ENCODE measurements at regions not wholly inside any gene's neighbourhood (a gene's known extent, or its start where the extent isn't known, plus 50 kb on each side); places are given as distances from the start of the nearest gene placed in this dataset.
A peak's percentile ranks its signal among the peaks of the same experiment; 100 is the strongest.
"Not testable (repeated sequence)": the region's sequence is repeated elsewhere in the genome, so short reads cannot be mapped to it uniquely, and the experiment has no call there.

DNA sequence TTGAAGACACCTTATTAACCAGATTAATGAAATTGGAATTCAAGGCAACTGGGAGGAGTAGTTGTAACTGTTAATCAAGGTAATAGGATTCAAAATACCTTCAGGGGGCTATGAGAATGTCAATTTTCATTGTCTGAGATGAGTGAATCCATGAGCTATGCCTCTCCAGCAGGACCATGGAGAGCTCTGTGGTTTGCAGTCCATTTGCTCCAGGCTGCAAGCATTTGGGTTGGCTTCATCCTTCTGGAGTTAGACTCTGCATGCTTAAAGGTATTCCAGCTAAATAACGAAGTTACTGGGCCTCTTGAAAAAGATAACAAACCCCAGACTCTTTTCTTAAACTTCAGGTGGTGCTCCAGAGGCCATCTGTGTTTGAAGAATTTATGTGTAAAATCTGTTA, 207.1 kb upstream of the SLC8A1 start:
- Histone ChIP-seq H3K36me3 (ENCODE audit: insufficient read depth in 1 of 2, low read depth in 1 of 2) (no peaks in the 10 kb centered on the region), H3K4me3 (no peak overlapping the region), H3K4me1 (no peaks in the 10 kb centered on the region), H3K27ac (no peak overlapping the region), H3K27me3 (ENCODE audit: insufficient read depth in 3 of 3, low read length in 2 of 3) (no peaks in the 10 kb centered on the region), H3K9me3 (no peaks in the 10 kb centered on the region)
- no peak for ATAC-seq
- intact Hi-C loops (cut with DNase I): no loop called here
- DNase-seq: no peak
- 16 to 24% (median 18%) methylated on average over 1 of the region's 1 CpG for WGBS, 3 donors
- TF ChIP-seq, protein P1, sequence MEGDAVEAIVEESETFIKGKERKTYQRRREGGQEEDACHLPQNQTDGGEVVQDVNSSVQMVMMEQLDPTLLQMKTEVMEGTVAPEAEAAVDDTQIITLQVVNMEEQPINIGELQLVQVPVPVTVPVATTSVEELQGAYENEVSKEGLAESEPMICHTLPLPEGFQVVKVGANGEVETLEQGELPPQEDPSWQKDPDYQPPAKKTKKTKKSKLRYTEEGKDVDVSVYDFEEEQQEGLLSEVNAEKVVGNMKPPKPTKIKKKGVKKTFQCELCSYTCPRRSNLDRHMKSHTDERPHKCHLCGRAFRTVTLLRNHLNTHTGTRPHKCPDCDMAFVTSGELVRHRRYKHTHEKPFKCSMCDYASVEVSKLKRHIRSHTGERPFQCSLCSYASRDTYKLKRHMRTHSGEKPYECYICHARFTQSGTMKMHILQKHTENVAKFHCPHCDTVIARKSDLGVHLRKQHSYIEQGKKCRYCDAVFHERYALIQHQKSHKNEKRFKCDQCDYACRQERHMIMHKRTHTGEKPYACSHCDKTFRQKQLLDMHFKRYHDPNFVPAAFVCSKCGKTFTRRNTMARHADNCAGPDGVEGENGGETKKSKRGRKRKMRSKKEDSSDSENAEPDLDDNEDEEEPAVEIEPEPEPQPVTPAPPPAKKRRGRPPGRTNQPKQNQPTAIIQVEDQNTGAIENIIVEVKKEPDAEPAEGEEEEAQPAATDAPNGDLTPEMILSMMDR (IDR thresholded peaks at IDR 0.05): no peak

DNA sequence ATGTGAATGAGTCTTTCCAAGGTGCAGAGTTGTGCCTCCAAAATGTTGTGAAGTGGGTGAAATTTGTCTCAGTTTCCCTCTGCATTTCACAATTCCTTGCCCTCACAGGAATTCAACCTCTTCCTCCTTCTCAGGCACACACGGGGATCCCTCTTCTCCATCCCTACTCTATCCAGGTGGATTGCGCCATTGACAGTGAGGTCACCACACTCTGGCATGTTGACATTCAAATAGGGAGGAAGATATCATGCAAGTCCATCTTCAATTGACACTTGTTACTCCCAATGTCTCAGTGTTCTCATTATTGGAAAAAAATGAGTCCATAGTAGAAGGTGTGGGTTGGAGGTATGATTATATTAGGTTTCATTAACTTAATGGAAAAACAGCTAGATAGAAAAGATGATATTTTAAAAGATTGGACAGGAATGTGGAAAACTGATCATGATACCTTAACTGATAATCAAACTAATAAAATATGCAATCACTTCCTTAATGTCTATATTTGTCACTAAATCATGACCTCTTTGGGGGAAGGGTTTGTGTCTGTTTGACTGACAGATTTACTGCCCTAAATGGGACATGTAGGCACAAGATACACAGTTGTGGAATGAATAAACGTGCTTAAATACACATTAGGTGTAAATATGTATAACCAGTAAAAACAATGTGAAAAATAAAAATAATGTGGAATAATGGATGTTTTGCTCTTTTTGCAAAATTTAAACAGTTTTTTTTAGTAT, 213.8 kb upstream of the SLC8A1 start:
- intact Hi-C loops (cut with DNase I): no loop called here
- Histone ChIP-seq H3K4me1 (no peaks in the 10 kb centered on the region), H3K4me3 (no peak overlapping the region), H3K36me3 (ENCODE audit: insufficient read depth in 1 of 2, low read depth in 1 of 2) (no peaks in the 10 kb centered on the region), H3K9me3 (no peaks in the 10 kb centered on the region), H3K27ac (no peak overlapping the region), H3K27me3 (ENCODE audit: insufficient read depth in 3 of 3, low read length in 2 of 3) (no peaks in the 10 kb centered on the region)
- no peak for DNase-seq
- TF ChIP-seq, protein P1 (IDR thresholded peaks at IDR 0.05): no peak
- no peak for ATAC-seq
- 71 to 80% (median 73%) methylated on average over 3 of the region's 3 CpGs for WGBS, 3 donors

DNA sequence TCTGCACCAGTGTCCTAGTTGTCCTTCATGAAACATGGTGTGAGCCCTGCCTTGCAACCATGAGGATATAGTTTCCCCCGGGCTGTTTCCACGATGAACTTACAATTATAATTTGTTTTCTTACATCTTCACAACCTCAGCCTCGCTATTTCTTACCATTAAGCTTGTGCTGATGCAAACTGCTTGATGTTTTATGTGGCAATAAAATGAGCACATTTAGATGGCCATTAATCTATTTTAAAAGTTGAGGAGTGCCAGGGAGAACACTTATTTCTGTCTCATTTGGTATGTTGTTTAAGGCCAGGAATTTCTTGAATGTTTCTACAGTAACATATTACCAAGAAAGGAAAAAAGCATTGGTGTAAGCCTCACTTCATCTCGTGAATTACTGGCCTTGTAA, 214.5 kb upstream of the SLC8A1 start:
- TF ChIP-seq, protein P1 (IDR thresholded peaks at IDR 0.05): no peak
- ATAC-seq (no peak), DNase-seq (no peak)
- no peaks in the 10 kb centered on the region for H3K4me1 ChIP-seq
- H3K4me3 ChIP-seq: no peak overlapping the region
- no peaks in the 10 kb centered on the region for H3K9me3 ChIP-seq
- no peak overlapping the region for H3K27ac ChIP-seq
- intact Hi-C loops (cut with DNase I): no loop called here
- H3K36me3 ChIP-seq (ENCODE audit: insufficient read depth in 1 of 2, low read depth in 1 of 2): no peaks in the 10 kb centered on the region
- WGBS, 3 donors: 41 to 44% (median 41%) methylated on average over 4 of the region's 4 CpGs
- H3K27me3 ChIP-seq (ENCODE audit: insufficient read depth in 3 of 3, low read length in 2 of 3): no peaks in the 10 kb centered on the region

DNA sequence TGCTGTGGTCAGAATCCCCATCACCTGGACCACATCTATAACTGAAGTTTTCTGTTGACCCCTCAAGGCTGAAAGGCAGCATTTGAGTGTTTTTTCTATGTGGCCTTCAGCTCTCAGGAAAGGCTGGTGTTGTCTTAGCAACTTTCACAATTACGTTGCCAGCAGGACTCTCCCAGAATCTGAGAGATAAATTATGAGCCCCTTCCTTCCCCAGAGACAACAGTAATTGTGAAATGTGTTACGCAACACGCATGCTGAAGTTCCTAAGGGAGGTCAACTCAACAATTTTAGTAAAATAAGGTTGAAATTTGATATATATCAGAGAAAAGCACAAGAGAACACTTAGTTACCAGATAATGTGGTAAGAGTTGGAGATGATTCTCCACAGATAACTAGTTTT, 216.5 kb upstream of the SLC8A1 start:
- intact Hi-C loops (cut with DNase I): no loop called here
- WGBS, 3 donors: 36 to 42% (median 40%) methylated on average over 3 of the region's 3 CpGs
- Histone ChIP-seq H3K27me3 (ENCODE audit: insufficient read depth in 3 of 3, low read length in 2 of 3) (no peaks in the 10 kb centered on the region), H3K9me3 (no peaks in the 10 kb centered on the region), H3K4me3 (no peak overlapping the region), H3K36me3 (ENCODE audit: insufficient read depth in 1 of 2, low read depth in 1 of 2) (no peaks in the 10 kb centered on the region), H3K27ac (no peak overlapping the region), H3K4me1 (no peaks in the 10 kb centered on the region)
- TF ChIP-seq, protein P1 (IDR thresholded peaks at IDR 0.05): no peak
- DNase-seq (no peak), ATAC-seq (peak in 2 of 4 donors; percentile 24 to 74)

DNA sequence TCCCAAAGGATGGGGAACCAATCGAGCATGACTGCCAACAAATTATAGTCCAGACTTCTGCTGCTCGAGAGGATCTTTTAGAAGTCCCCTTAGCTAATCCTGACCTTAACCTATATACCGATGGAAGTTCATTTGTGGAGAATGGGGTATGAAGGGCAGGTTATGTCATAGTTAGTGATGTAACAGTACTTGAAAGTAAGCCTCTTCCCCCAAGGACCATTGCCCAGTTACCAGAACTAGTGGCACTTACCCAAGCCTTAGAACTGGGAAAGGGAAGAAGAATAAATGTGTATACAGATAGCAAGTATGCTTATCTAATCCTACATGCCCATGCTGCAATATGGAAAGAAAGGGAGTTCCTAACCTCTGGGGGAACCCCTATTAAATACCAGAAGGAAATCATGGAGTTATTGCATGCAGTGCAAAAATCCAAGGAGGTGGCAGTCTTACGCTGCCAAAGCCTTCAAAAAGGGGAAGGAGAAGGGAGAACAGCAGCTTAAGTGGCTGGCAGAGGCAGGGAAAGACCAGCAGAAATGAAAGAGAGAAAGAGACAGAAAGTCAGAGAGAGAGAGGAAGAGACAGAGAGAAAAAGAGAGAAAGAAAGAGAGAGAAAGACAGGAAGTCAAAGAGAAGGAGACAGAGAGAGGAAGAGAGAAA, 224.4 kb upstream of the SLC8A1 start:
- DNase-seq; H3K36me3 ChIP-seq (ENCODE audit: insufficient read depth in 1 of 2, low read depth in 1 of 2); H3K27ac ChIP-seq; H3K27me3 ChIP-seq (ENCODE audit: insufficient read depth in 3 of 3, low read length in 2 of 3); ATAC-seq; H3K4me1 ChIP-seq; intact Hi-C loops (cut with DNase I); H3K9me3 ChIP-seq; H3K4me3 ChIP-seq: not testable (repeated sequence)
- WGBS, 3 donors: 71 to 73% (median 73%) methylated on average over 4 of the region's 4 CpGs
